HepG2 (cell line): ENCODE measurements at regions not wholly inside any gene's neighbourhood (a gene's known extent, or its start where the extent isn't known, plus 50 kb on each side); places are given as distances from the start of the nearest gene placed in this dataset.

Experiments used
- ATAC-seq: fragments of 200-7000 bp; cut with Tn5 transposase; 3 replicates; pipeline ENCODE4 v1.9.1; 2020; ENCODE audit warnings: mild to moderate bottlenecking, moderate library complexity
- BruUV-seq: library from RNA; stranded (reverse); fragments of 400-500 nt; replicated peaks from 2 replicates; lab custom pipeline; 2021; lab: Mats Ljungman, UMichigan
- CTCF ChIA-PET: fragments of 300-600 bp; formaldehyde crosslinking; extraction: SDS; loops from one replicate; lab custom pipeline; 2021; ENCODE audit warnings: low total read pairs, inconsistent platforms, low intra/inter-chr PET ratio; lab: Yijun Ruan, JAX
- POLR2A ChIA-PET: fragments of 350-600 bp; sonication (Branson Sonifier 250); formaldehyde crosslinking; loops from one replicate; lab custom pipeline; 2020; ENCODE audit warnings: antibody characterized with exemption, inconsistent platforms; lab: Yijun Ruan, JAX
- DNase-seq: peaks from one replicate; pipeline ENCODE4 v3.0.0-alpha.2; 2015; ENCODE audit warnings: low spot score
- FAIRE-seq: peaks from 3 replicates; lab custom pipeline; 2011; peaks lifted over from hg19 to GRCh38; lab: Jason Lieb, UNC
- H2AFZ ChIP-seq: one replicate; pipeline ENCODE4 v1.6.1; 2011; ENCODE audit warnings: low read length, inconsistent platforms
- H3K27ac ChIP-seq: fragments of 300-600 bp; 3 replicates; pipeline ENCODE4 v1.8.0; 2011; ENCODE audit warnings: mixed run types, mild to moderate bottlenecking, mixed read lengths, low read length, inconsistent platforms; ENCODE audit not compliant: insufficient read depth; ENCODE audit errors: extremely low read length
- H3K27me3 ChIP-seq, 2 experiments: fragments of 200-600 bp in 1 of 2; 2 replicates in 1 of 2; 3 replicates in 1 of 2; pipeline versions ENCODE4 v1.6.0 to v1.8.0; 2011; ENCODE audit warnings: low read length in 2 of 2, mild to moderate bottlenecking in 2 of 2, moderate library complexity in 2 of 2, inconsistent platforms in 1 of 2; ENCODE audit not compliant: insufficient read depth in 2 of 2, control insufficient read depth in 1 of 2
- H3K36me3 ChIP-seq, 2 experiments: fragments of 200-600 bp in 1 of 2; replicated peaks in 1 of 2; 2 replicates in 1 of 2; 3 replicates in 1 of 2; pipeline versions ENCODE4 v1.5.1 to v1.8.0; 2011; ENCODE audit warnings: low read length in 2 of 2, inconsistent platforms in 1 of 2; ENCODE audit not compliant: insufficient read depth in 2 of 2, control insufficient read depth in 1 of 2
- H3K4me1 ChIP-seq: 2 replicates; pipeline ENCODE4 v1.5.1; 2012; ENCODE audit warnings: low read length, inconsistent platforms; ENCODE audit not compliant: insufficient read depth
- H3K4me2 ChIP-seq: 2 replicates; pipeline ENCODE4 v1.6.0; 2011; ENCODE audit warnings: low read depth, low read length, inconsistent platforms
- H3K4me3 ChIP-seq, 3 experiments: fragments of 200-600 bp in 1 of 3; sonication (generic), shearing (Covaris generic) in 1 of 3; replicated peaks in 1 of 3; 2 replicates each; pipeline ENCODE4 v1.5.1; 2011 to 2016; ENCODE audit warnings: low read length in 3 of 3, inconsistent platforms in 2 of 3, low read depth in 2 of 3, mild to moderate bottlenecking in 2 of 3, control low read depth in 1 of 3, mixed read lengths in 1 of 3; ENCODE audit not compliant: insufficient read depth in 1 of 3
- H3K79me2 ChIP-seq: one replicate; pipeline ENCODE4 v1.6.1; 2011; ENCODE audit warnings: low read length, inconsistent platforms; ENCODE audit not compliant: insufficient read depth
- H3K9ac ChIP-seq: 2 replicates; pipeline ENCODE4 v1.6.0; 2011; ENCODE audit warnings: mild to moderate bottlenecking, low read depth, low read length, inconsistent platforms; ENCODE audit not compliant: insufficient read depth
- H3K9me3 ChIP-seq: 2 replicates; pipeline ENCODE4 v1.5.1; 2012; ENCODE audit warnings: mild to moderate bottlenecking, low read length
- H4K20me1 ChIP-seq: 2 replicates; pipeline ENCODE4 v1.6.0; 2011; ENCODE audit warnings: inconsistent platforms, mild to moderate bottlenecking, low read length, moderate library complexity; ENCODE audit not compliant: insufficient read depth
- CEBPB ChIP-seq: IDR thresholded peaks from 2 replicates; pipeline ENCODE4 v1.6.1; 2011; ENCODE audit warnings: low read depth, low read length, improper control_type of control experiment, borderline replicate concordance
- ZNF274 ChIP-seq: sonication (generic); formaldehyde crosslinking; IDR thresholded peaks from 2 replicates; pipeline ENCODE4 v1.5.1; 2020; ENCODE audit warnings: mild to moderate bottlenecking, missing genetic modification reagents
- ZNF468 ChIP-seq: sonication (generic); formaldehyde crosslinking; IDR thresholded peaks from 2 replicates; pipeline ENCODE4 v1.8.0; 2022; ENCODE audit warnings: mild to moderate bottlenecking, moderate library complexity, missing genetic modification reagents
- WGBS: methylation state at CpG from one replicate; pipeline ENCODE4 v1.1.6; 2017; ENCODE audit warnings: low lambda C conversion rate; 5-methylcytosine and 5-hydroxymethylcytosine counted together
- in situ Hi-C: cut with HindIII; loops from 2 replicates; pipeline ENCODE4 v1.10.0; 2017; ENCODE audit warnings: low pct_unique_long_range_greater_than_20kb; ENCODE audit not compliant: extremely low pct_ligation_motif_present
- intact Hi-C: fragments of 100-400 bp; cut with micrococcal nuclease; formaldehyde crosslinking; loops from one replicate; pipeline ENCODE4 v1.10.0; 2022; ENCODE audit not compliant: unreplicated experiment

DNA sequence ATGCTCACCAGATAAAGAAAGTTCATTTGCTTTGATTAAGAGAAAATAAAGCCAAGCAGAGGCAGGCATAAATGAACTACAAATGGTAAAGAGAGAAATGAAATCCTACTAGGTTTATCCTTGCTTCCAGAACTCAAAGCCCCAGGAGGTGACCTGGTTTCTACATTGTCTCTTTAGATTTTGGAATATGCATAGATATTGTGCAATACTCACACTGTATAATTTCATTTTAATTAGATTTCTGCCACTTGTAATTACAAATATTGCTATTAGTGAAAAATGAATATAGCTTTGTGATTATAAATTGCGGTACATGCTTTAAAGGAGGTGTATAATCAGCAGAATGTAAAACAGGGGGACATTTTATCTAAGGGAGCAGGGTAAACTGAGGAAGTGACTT, 76.9 kb upstream of the NRXN1 start:
- BruUV-seq: no TSS peak
- ATAC-seq: no peak
- no peak overlapping the region for H2AFZ ChIP-seq
- H3K9ac ChIP-seq: no peak overlapping the region
- intact Hi-C loops (no loop called here), in situ Hi-C loops (no loop called here)
- H3K4me2 ChIP-seq: no peak overlapping the region
- no peaks in the 10 kb centered on the region for H3K79me2 ChIP-seq
- H3K9me3 ChIP-seq: no peaks in the 10 kb centered on the region
- no peaks in the 10 kb centered on the region for H3K27me3 ChIP-seq
- H3K4me1 ChIP-seq: no peaks in the 10 kb centered on the region
- TF ChIP-seq ZNF468 (CRISPR knock-in tag): no peak
- TF ChIP-seq CEBPB: peak; percentile 68; the same call in 1 of the 2 replicates
- POLR2A ChIA-PET: no interaction called here
- no peak for DNase-seq
- H4K20me1 ChIP-seq: no peaks in the 10 kb centered on the region
- H3K4me3 ChIP-seq: no peak overlapping the region
- no peak for FAIRE-seq
- WGBS: 90% methylated on average over 1 of the region's 1 CpG
- H3K36me3 ChIP-seq: no peaks in the 10 kb centered on the region
- CTCF ChIA-PET: no interaction called here
- H3K27ac ChIP-seq: no peak overlapping the region

GRCh38 chr2:51107841-51108240, 75.9 kb upstream of the NRXN1 start:
- CTCF ChIA-PET: no interaction called here
- ATAC-seq: no peak
- Histone ChIP-seq H4K20me1 (no peaks in the 10 kb centered on the region), H3K4me1 (peaks cover 7% of the 10 kb centered on the region; the same call in 1 of the 2 replicates), H3K4me2 (no peak overlapping the region)
- POLR2A ChIA-PET: no interaction called here
- no peak for FAIRE-seq
- no peak for TF ChIP-seq ZNF274 (CRISPR knock-in tag)
- TF ChIP-seq, all 625 proteins: peak for 0
- no peak overlapping the region for H3K9ac ChIP-seq
- no peaks in the 10 kb centered on the region for H3K9me3 ChIP-seq
- no peak for DNase-seq
- no peak overlapping the region for H2AFZ ChIP-seq
- intact Hi-C loops: no loop called here
- H3K27ac ChIP-seq: no peak overlapping the region
- BruUV-seq: no TSS peak
- no peaks in the 10 kb centered on the region for H3K79me2 ChIP-seq
- 0% methylated on average over 2 of the region's 2 CpGs for WGBS
- in situ Hi-C loops: no loop called here
- no peak overlapping the region for H3K4me3 ChIP-seq
- H3K36me3 ChIP-seq: no peaks in the 10 kb centered on the region
- no peaks in the 10 kb centered on the region for H3K27me3 ChIP-seq
